Effector memory CD4-positive, alpha-beta T cell (primary cell): ENCODE measurements at regions not wholly inside any gene's neighbourhood (a gene's known extent, or its start where the extent isn't known, plus 50 kb on each side); places are given as distances from the start of the nearest gene placed in this dataset.

Experiments
- DNase-seq, 3 donors: peaks; one replicate each; pipeline ENCODE4 v3.0.0-alpha.2; 2020
- H3K27ac ChIP-seq: 2 replicates; pipeline ENCODE4 v1.7.0; 2013; ENCODE audit warnings: mild to moderate bottlenecking, low read length, moderate library complexity; ENCODE audit not compliant: insufficient read depth, poor library complexity, severe bottlenecking
- H3K27me3 ChIP-seq: replicated peaks from 2 replicates; pipeline ENCODE4 v1.7.0; 2013; ENCODE audit warnings: mild to moderate bottlenecking, low read length; ENCODE audit not compliant: insufficient read depth, control insufficient read depth, poor library complexity, severe bottlenecking
- H3K36me3 ChIP-seq: 2 replicates; pipeline ENCODE4 v1.7.0; 2013; ENCODE audit warnings: mild to moderate bottlenecking, low read length, moderate library complexity; ENCODE audit not compliant: control insufficient read depth, insufficient read depth
- H3K4me1 ChIP-seq: 2 replicates; pipeline ENCODE4 v1.7.0; 2013; ENCODE audit warnings: low read length, mild to moderate bottlenecking; ENCODE audit not compliant: control insufficient read depth, insufficient read depth, poor library complexity, severe bottlenecking
- H3K4me3 ChIP-seq: 2 replicates; pipeline ENCODE4 v1.7.0; 2013; ENCODE audit warnings: low read length, low read depth, mild to moderate bottlenecking; ENCODE audit not compliant: insufficient read depth, poor library complexity, severe bottlenecking
- H3K9me3 ChIP-seq: 2 replicates; pipeline ENCODE4 v1.7.0; 2013; ENCODE audit warnings: mild to moderate bottlenecking, low read length, moderate library complexity; ENCODE audit not compliant: control insufficient read depth

DNA sequence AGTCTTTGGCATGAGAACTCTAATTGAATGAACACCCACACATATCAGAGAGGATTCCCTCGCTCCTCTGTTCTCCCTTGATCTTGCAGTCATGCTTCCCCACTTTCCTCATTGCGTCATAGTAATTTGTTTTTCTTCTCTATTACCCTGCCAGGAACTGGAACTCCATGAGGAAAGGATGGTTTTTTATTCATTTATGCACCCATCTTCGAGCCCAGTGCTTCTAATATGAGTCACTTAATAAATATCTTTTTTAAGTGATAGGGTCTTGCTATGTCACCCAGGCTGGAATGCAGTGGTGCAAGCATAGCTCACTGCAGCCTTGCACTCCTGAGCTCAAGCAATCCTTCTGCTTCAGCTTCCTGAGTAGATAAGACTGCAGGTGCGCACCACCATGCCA is 83.5 kb downstream of the OTUD1 start:
- no peak overlapping the region for H3K4me3 ChIP-seq
- H3K4me1 ChIP-seq: no peaks in the 10 kb centered on the region
- H3K27me3 ChIP-seq: peaks cover 2% of the 10 kb centered on the region
- no peaks in the 10 kb centered on the region for H3K36me3 ChIP-seq
- H3K27ac ChIP-seq: no peak overlapping the region
- no peaks in the 10 kb centered on the region for H3K9me3 ChIP-seq
- no peak for DNase-seq

DNA sequence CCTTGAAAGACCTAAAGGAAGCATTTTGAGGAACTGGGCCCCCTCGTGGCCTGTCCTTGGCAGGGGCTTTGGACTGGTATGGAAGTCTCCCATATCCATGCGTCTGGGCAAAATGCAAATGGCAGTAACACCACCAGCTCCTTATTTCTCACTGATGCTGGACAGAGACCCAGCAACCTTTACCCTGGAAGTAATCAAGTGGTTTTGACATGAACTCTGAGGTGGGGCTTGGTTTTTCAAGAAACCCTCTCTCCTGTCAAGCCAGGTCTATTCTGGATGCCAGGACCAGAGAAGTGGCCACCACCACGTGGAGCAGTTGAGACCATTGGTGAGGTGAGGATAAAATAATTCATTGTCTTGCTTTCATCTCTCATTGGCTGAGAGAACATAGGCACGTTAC is 84.4 kb downstream of the OTUD1 start:
- Histone ChIP-seq H3K36me3 (no peaks in the 10 kb centered on the region), H3K4me1 (no peaks in the 10 kb centered on the region), H3K27ac (no peak overlapping the region), H3K27me3 (peaks cover 2% of the 10 kb centered on the region), H3K9me3 (no peaks in the 10 kb centered on the region), H3K4me3 (no peak overlapping the region)
- DNase-seq: no peak

- no peak for DNase-seq
- H3K36me3 ChIP-seq: no peaks in the 10 kb centered on the region
Measured at GRCh38 chr10:23525406-23525805, 86.5 kb downstream of the OTUD1 start.

GRCh38 chr10:23528419-23528818 is 89.5 kb downstream of the OTUD1 start:
- H3K4me3 ChIP-seq: no peak overlapping the region
- H3K9me3 ChIP-seq: no peaks in the 10 kb centered on the region
- no peak for DNase-seq
- H3K27me3 ChIP-seq: no peaks in the 10 kb centered on the region
- no peaks in the 10 kb centered on the region for H3K4me1 ChIP-seq
- no peaks in the 10 kb centered on the region for H3K36me3 ChIP-seq
- no peak overlapping the region for H3K27ac ChIP-seq

More at GRCh38 chr10:23525406-23525805, 86.5 kb downstream of the OTUD1 start:
- Histone ChIP-seq H3K27ac (no peak overlapping the region), H3K4me1 (no peaks in the 10 kb centered on the region), H3K27me3 (no peaks in the 10 kb centered on the region), H3K4me3 (no peak overlapping the region), H3K9me3 (no peaks in the 10 kb centered on the region)

GRCh38 chr10:23529625-23530024 is 90.8 kb downstream of the OTUD1 start:
- H3K36me3 ChIP-seq: no peaks in the 10 kb centered on the region
- DNase-seq: no peak
- H3K27me3 ChIP-seq: no peaks in the 10 kb centered on the region
- H3K4me3 ChIP-seq: no peak overlapping the region
- H3K4me1 ChIP-seq: no peaks in the 10 kb centered on the region
- H3K27ac ChIP-seq: no peak overlapping the region
- H3K9me3 ChIP-seq: no peaks in the 10 kb centered on the region

- Histone ChIP-seq H3K9me3 (no peaks in the 10 kb centered on the region), H3K27ac (no peak overlapping the region), H3K36me3 (no peaks in the 10 kb centered on the region), H3K27me3 (no peaks in the 10 kb centered on the region), H3K4me3 (no peak overlapping the region), H3K4me1 (no peaks in the 10 kb centered on the region)
- no peak for DNase-seq
Measured at GRCh38 chr10:23530079-23530478, 91.2 kb downstream of the OTUD1 start.

DNA sequence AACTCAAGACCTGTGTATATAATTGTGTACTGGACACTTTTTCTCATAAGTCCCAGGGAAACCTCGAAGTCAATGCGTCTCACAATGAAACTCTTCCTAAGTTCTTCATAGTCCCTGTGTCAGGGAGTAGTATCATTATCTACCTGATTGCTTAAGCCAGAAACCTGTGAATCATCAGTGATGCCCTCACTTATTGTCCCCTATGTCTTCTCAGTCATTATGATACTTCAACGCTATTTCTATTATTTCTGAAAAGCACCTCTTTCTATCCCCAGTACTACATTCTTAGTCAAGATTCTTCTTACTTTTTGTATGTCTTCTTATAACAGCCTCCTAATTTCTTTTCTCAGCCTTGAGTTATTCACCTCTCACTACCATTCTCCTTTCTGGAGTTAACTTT is 94.3 kb downstream of the OTUD1 start:
- no peak for DNase-seq
- Histone ChIP-seq H3K27ac (no peak overlapping the region), H3K9me3 (no peaks in the 10 kb centered on the region), H3K27me3 (no peaks in the 10 kb centered on the region), H3K36me3 (no peaks in the 10 kb centered on the region), H3K4me1 (no peaks in the 10 kb centered on the region), H3K4me3 (no peak overlapping the region)

DNA sequence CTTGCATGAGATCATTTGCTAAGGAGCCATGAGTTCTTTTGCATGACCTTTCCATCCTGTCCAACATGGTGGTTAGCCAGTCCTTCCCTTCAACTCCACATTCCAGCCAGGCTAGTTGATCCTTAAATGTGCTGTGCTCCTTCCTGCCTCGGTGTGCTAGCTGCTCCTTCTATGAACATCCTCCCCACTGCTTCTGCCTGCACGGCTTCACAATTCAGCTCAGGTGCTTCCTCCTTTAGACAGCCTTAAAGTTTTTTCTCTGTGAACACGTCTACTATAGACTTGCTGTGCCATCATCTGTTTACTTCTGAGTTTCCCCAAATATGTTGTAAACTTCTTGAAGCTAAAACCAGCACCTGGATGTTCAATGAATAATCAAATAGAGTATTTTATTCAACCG is 95.5 kb downstream of the OTUD1 start:
- no peak for DNase-seq
- H3K4me3 ChIP-seq: no peak overlapping the region
- H3K4me1 ChIP-seq: no peaks in the 10 kb centered on the region
- no peaks in the 10 kb centered on the region for H3K36me3 ChIP-seq
- H3K27ac ChIP-seq: no peak overlapping the region
- no peaks in the 10 kb centered on the region for H3K9me3 ChIP-seq
- no peaks in the 10 kb centered on the region for H3K27me3 ChIP-seq

GRCh38 chr10:23534761-23535160 is 95.9 kb downstream of the OTUD1 start:
- H3K4me3 ChIP-seq: no peak overlapping the region
- no peaks in the 10 kb centered on the region for H3K27me3 ChIP-seq
- H3K9me3 ChIP-seq: no peaks in the 10 kb centered on the region
- no peak for DNase-seq
- no peaks in the 10 kb centered on the region for H3K4me1 ChIP-seq
- no peaks in the 10 kb centered on the region for H3K36me3 ChIP-seq
- H3K27ac ChIP-seq: no peak overlapping the region

DNA sequence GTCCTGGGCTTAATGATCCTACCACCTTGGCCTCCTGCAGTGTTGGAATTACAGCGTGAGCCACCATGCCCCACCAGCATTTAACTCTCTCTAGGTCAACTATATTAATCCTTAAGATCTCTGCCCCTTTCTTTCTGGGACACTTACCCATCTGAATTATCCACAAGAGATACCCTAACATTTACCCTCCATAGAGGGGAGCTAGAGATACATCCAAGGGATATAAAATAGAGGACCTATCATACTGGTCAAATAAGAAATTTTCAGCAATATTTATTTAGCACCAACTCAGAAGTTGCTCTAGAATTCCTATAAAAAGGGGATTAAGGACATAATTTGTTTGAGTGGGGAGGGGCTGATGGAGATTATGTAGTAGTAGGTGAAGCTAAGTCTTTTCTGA is 96.5 kb downstream of the OTUD1 start:
- H3K27ac ChIP-seq: no peak overlapping the region
- no peak overlapping the region for H3K4me3 ChIP-seq
- no peaks in the 10 kb centered on the region for H3K27me3 ChIP-seq
- no peaks in the 10 kb centered on the region for H3K36me3 ChIP-seq
- H3K4me1 ChIP-seq: no peaks in the 10 kb centered on the region
- no peaks in the 10 kb centered on the region for H3K9me3 ChIP-seq
- DNase-seq: no peak

DNA sequence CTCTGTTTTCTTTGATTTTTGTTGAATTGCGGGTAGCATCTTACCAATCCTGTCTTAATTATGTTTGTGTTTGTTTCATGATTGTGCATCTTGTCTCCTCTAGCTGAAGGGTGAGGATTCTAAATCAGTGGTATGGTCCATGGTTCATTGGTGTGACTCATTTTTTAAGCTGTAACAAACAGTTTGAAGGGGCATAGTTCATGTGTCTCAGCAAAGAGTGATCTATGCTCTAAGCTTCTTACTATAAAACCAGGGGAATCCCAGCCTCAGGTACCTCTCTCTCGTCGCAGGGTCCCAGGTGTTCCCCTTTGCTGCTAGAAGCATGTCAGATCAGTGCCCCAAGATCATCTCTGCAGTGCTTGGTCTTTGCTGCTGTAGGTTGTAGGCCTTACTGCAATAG is 100.1 kb downstream of the OTUD1 start:
- no peaks in the 10 kb centered on the region for H3K27me3 ChIP-seq
- H3K4me1 ChIP-seq: no peaks in the 10 kb centered on the region
- no peak overlapping the region for H3K4me3 ChIP-seq
- H3K27ac ChIP-seq: no peak overlapping the region
- no peak for DNase-seq
- H3K9me3 ChIP-seq: no peaks in the 10 kb centered on the region
- H3K36me3 ChIP-seq: no peaks in the 10 kb centered on the region
